Body of pancreas (tissue), 4 donors: ENCODE measurements at regions not wholly inside any gene's neighbourhood (a gene's known extent, or its start where the extent isn't known, plus 50 kb on each side); places are given as distances from the start of the nearest gene placed in this dataset.

ENCODE experiments used
- ATAC-seq: fragments of 150-250 bp; one replicate; pipeline ENCODE4 v1.9.1; 2016
- DNase-seq, 4 donors: peaks; one replicate each; pipeline ENCODE4 v3.0.0-alpha.2; 2019
- H3K27ac ChIP-seq, 4 donors: fragments of 200-600 bp; sonication (generic); 1 replicate in 3 of 4; 2 replicates in 1 of 4; pipeline versions ENCODE4 v1.5.1 to v1.6.1; 2016 to 2019; ENCODE audit warnings: mild to moderate bottlenecking in 1 of 4, mixed read lengths in 1 of 4, moderate library complexity in 1 of 4
- H3K27me3 ChIP-seq, 2 donors: fragments of 200-600 bp; sonication (generic); one replicate each; pipeline ENCODE4 v1.6.0; 2016; ENCODE audit warnings: mild to moderate bottlenecking in 1 of 2
- H3K36me3 ChIP-seq, 2 donors: fragments of 200-600 bp; sonication (generic); replicated peaks in 1 of 2; 2 replicates each; pipeline ENCODE4 v1.5.1; 2016; ENCODE audit warnings: low read depth in 2 of 2; ENCODE audit not compliant: insufficient read depth in 1 of 2
- H3K4me1 ChIP-seq: fragments of 200-600 bp; sonication (generic); one replicate; pipeline ENCODE4 v1.6.0; 2016
- H3K4me3 ChIP-seq, 2 donors: fragments of 200-600 bp; sonication (generic); 1 replicate in 1 of 2; 2 replicates in 1 of 2; pipeline ENCODE4 v1.5.1; 2016 to 2019
- H3K9me3 ChIP-seq, 3 donors: fragments of 200-600 bp; sonication (generic); 1 replicate in 2 of 3; 2 replicates in 1 of 3; pipeline ENCODE4 v1.5.1; 2016
- POLR2A ChIP-seq, 3 donors: fragments of 450-650 bp; IDR thresholded peaks; one replicate each; pipeline ENCODE4 v1.6.1; 2016; ENCODE audit warnings: antibody characterized with exemption in 3 of 3, mild to moderate bottlenecking in 2 of 3
- whole genome bisulfite sequencing, 2 donors: methylation state at CpG; one replicate each; pipeline ENCODE4 v1.1.5; 2017; 5-methylcytosine and 5-hydroxymethylcytosine counted together
- intact Hi-C: fragments of 100-400 bp; cut with DNase I; formaldehyde crosslinking; loops from one replicate; pipeline ENCODE4 v1.15.1; 2023
- TF ChIP-seq, protein P1 (sequence below), 7 experiments: fragments of 450-650 bp in 4 of 7; fragments of 200-600 bp in 3 of 7; sonication (generic) in 3 of 7; IDR thresholded peaks; one replicate each; pipeline ENCODE4 v1.5.1; 2016 to 2019; ENCODE audit warnings: antibody characterized with exemption in 7 of 7

DNA sequence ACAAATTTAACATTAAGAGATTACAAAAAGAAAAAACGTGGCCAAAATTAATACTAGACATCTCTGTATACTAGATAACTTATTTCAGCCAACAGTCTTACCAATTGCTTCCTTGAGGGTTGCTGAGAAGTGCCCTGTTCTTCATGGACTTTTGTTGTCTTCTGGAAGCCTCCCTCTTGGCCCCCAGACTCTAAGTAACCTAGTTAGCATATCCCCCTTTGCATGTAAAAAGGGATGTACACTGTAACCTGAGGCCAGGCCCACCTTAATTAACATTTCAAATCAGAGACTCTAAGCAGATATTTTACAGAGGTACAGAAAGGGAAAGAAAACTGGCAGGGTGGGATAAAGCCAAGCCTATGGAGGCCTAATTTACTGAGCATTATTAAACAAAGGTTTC, 1047.3 kb downstream of the ADGRL2 start:
- H3K9me3 ChIP-seq = no peaks in the 10 kb centered on the region
- no peaks in the 10 kb centered on the region for H3K27me3 ChIP-seq
- H3K27ac ChIP-seq = no peak overlapping the region
- intact Hi-C loops = no loop called here
- no peak for DNase-seq
- TF ChIP-seq POLR2A (IDR thresholded peaks at IDR 0.05) = no peak
- TF ChIP-seq, protein P1, sequence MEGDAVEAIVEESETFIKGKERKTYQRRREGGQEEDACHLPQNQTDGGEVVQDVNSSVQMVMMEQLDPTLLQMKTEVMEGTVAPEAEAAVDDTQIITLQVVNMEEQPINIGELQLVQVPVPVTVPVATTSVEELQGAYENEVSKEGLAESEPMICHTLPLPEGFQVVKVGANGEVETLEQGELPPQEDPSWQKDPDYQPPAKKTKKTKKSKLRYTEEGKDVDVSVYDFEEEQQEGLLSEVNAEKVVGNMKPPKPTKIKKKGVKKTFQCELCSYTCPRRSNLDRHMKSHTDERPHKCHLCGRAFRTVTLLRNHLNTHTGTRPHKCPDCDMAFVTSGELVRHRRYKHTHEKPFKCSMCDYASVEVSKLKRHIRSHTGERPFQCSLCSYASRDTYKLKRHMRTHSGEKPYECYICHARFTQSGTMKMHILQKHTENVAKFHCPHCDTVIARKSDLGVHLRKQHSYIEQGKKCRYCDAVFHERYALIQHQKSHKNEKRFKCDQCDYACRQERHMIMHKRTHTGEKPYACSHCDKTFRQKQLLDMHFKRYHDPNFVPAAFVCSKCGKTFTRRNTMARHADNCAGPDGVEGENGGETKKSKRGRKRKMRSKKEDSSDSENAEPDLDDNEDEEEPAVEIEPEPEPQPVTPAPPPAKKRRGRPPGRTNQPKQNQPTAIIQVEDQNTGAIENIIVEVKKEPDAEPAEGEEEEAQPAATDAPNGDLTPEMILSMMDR (IDR thresholded peaks at IDR 0.05) = no peak
- no peaks in the 10 kb centered on the region for H3K4me1 ChIP-seq
- WGBS, 2 donors = 32 to 36% methylated on average over 1 of the region's 1 CpG
- no peak overlapping the region for H3K4me3 ChIP-seq
- H3K36me3 ChIP-seq = no peaks in the 10 kb centered on the region
- ATAC-seq = no peak

DNA sequence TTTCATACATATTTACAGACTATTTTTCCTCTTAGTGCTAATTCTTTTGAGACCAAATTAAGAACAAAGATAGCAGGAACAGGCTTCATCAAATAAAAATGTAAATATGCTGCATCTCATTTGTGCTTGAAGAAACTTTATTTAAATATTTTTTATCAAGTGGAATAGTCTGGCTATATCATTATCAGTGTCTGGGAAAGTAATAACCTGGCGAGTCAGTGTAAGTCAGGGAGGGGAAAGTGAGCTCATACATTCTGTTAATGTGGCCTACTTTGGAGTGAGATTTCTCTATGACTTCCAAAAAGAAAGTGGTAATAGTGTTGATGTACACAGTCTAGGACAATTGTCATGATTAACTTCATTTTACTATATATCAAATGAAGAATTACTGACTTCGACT, 1045.1 kb downstream of the ADGRL2 start:
- intact Hi-C loops = no loop called here
- H3K4me1 ChIP-seq = no peaks in the 10 kb centered on the region
- no peak for DNase-seq
- H3K9me3 ChIP-seq = no peaks in the 10 kb centered on the region
- TF ChIP-seq, protein P1 (IDR thresholded peaks at IDR 0.05) = no peak
- no peak for TF ChIP-seq POLR2A (IDR thresholded peaks at IDR 0.05)
- H3K27me3 ChIP-seq = no peaks in the 10 kb centered on the region
- WGBS, 2 donors = 84 to 90% methylated on average over 2 of the region's 2 CpGs
- no peak overlapping the region for H3K4me3 ChIP-seq
- no peaks in the 10 kb centered on the region for H3K36me3 ChIP-seq
- no peak for ATAC-seq
- H3K27ac ChIP-seq = no peak overlapping the region

DNA sequence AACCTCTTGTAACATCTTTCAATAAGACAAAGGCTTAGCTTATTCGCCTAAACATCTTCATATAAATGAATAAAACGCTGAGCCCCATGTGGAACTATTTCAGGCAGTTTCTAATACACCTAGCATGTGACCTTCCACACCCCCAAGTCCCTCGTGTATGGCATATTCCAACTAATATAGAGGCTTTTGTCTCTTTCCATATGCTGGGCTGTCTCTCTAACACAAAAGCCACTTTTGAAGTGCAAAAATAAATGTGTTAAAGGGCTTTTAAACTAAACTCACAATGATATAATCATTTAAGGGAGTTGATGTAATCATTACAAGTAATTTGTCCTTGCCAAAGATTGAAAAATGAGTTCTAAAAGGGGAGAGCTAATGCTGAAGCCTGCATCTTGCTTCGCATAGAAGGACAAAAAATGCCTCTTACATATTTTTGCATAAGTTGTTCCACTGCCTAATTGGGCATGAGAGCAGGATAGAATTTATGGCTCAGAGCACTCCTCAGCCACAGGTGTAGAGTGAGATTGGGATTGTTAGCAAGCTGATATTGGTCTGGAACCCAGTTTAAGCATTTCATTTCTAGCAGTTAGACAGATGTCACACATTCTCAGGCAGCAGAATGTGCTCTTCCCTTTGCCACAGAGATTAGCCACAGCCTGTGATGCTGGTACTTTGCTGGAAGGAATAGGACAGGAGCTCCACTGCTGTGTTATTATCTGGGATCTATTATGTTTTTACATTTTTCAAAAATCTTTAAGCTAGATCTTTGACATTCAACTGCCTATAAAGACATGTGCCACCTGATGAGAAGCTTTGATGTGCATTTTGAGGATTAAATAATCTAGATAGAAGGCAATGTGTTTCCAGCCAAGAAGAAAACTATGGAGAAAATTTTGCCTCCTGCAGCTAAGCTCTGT, 1044.4 kb downstream of the ADGRL2 start:
- Histone ChIP-seq H3K27me3 (no peaks in the 10 kb centered on the region), H3K4me1 (no peaks in the 10 kb centered on the region), H3K27ac (no peak overlapping the region), H3K36me3 (no peaks in the 10 kb centered on the region), H3K9me3 (no peaks in the 10 kb centered on the region), H3K4me3 (no peak overlapping the region)
- TF ChIP-seq, protein P1 (IDR thresholded peaks at IDR 0.05) = no peak
- no peak for TF ChIP-seq POLR2A (IDR thresholded peaks at IDR 0.05)
- 57 to 65% methylated on average over 4 of the region's 4 CpGs for WGBS, 2 donors
- ATAC-seq (no peak), DNase-seq (no peak)
- intact Hi-C loops = no loop called here

DNA sequence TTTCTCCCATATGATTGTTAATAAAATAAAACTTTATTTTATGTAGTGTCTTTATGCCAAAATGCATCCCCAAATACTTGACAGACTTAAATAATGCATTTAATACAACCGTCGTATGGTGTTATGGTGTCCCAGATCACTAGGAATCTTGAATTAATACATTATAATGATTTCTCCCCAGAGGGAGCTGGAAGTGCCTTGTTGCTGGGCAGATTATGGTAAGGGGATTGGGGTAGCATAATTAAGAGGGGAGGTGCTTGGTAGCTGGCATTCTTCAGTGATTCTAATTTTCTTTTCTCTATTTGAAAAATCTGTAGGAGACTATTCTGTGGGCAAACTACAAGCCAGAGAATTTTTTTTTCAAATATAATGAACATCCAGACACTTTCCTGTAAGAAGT, 1043.7 kb downstream of the ADGRL2 start:
- DNase-seq (no peak), ATAC-seq (no peak)
- WGBS, 2 donors = 84 to 92% methylated on average over 2 of the region's 2 CpGs
- no peaks in the 10 kb centered on the region for H3K9me3 ChIP-seq
- no peaks in the 10 kb centered on the region for H3K27me3 ChIP-seq
- no peaks in the 10 kb centered on the region for H3K36me3 ChIP-seq
- intact Hi-C loops = no loop called here
- no peak overlapping the region for H3K27ac ChIP-seq
- no peaks in the 10 kb centered on the region for H3K4me1 ChIP-seq
- no peak for TF ChIP-seq POLR2A (IDR thresholded peaks at IDR 0.05)
- TF ChIP-seq, protein P1 (IDR thresholded peaks at IDR 0.05) = no peak
- no peak overlapping the region for H3K4me3 ChIP-seq

DNA sequence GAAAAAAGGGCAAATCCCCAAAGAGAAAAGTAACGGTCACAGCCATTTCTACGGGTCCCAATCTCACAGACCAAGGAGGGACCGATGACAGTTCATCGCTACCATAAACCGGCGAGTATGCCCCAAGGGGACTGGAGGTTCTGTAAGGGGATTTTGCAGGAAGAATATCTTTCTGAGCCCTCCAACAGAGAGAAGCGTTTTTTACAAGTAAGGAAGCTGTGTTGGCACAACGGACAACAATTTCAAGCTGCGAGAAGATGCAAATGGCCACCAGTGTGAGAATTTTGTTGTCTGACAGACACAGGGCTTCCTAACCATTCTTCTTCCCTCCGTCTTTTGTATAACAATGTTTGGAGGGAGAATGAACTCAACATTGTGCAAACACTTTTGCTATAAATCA, 1043.1 kb downstream of the ADGRL2 start:
- 90 to 91% methylated on average over 10 of the region's 10 CpGs for WGBS, 2 donors
- TF ChIP-seq, protein P1 (IDR thresholded peaks at IDR 0.05) = no peak
- no peak for TF ChIP-seq POLR2A (IDR thresholded peaks at IDR 0.05)
- Histone ChIP-seq H3K9me3 (no peaks in the 10 kb centered on the region), H3K27me3 (no peaks in the 10 kb centered on the region), H3K4me3 (no peak overlapping the region), H3K36me3 (no peaks in the 10 kb centered on the region), H3K4me1 (no peaks in the 10 kb centered on the region), H3K27ac (no peak overlapping the region)
- intact Hi-C loops = no loop called here
- DNase-seq (no peak), ATAC-seq (no peak)
